OCI-LY7 (cell line): ENCODE measurements at regions not wholly inside any gene's neighbourhood (a gene's known extent, or its start where the extent isn't known, plus 50 kb on each side); places are given as distances from the start of the nearest gene placed in this dataset.
A peak's percentile ranks its signal among the peaks of the same experiment; 100 is the strongest.

ENCODE experiments used
- BruUV-seq: library from RNA; stranded (reverse); fragments of 400-500 nt; replicated peaks from 2 replicates; lab custom pipeline; 2021; lab: Mats Ljungman, UMichigan
- CTCF ChIA-PET: fragments of 300-600 bp; sonication (Branson Sonifier 250); formaldehyde crosslinking; loops from one replicate; lab custom pipeline; 2022; ENCODE audit warnings: antibody characterized with exemption; ENCODE audit not compliant: unreplicated experiment; lab: Charles Lee
- POLR2A ChIA-PET: fragments of 300-600 bp; sonication (Branson Sonifier 250); formaldehyde crosslinking; loops from one replicate; lab custom pipeline; 2022; ENCODE audit warnings: antibody characterized with exemption; lab: Charles Lee
- DNase-seq: peaks from one replicate; pipeline ENCODE4 v3.0.0-alpha.2; 2015; ENCODE audit warnings: low spot score
- H2AFZ ChIP-seq: fragments of 200-600 bp; sonication (generic), shearing (Covaris generic); 2 replicates; pipeline ENCODE4 v1.6.1; 2014; ENCODE audit warnings: mild to moderate bottlenecking, antibody characterized with exemption, low read length, moderate library complexity
- H3K27ac ChIP-seq: fragments of 200-600 bp; sonication (generic); 2 replicates; pipeline ENCODE4 v1.5.1; 2014; ENCODE audit warnings: mixed run types, low read depth, mild to moderate bottlenecking, moderate library complexity, low read length, inconsistent platforms; ENCODE audit not compliant: poor library complexity, severe bottlenecking
- H3K36me3 ChIP-seq: fragments of 200-600 bp; sonication (generic); 2 replicates; pipeline ENCODE4 v1.6.1; 2014; ENCODE audit warnings: mild to moderate bottlenecking, antibody characterized with exemption, low read length, moderate library complexity, mixed read lengths; ENCODE audit not compliant: insufficient read depth
- H3K4me1 ChIP-seq: fragments of 200-600 bp; sonication (generic); 2 replicates; pipeline ENCODE4 v1.5.1; 2014; ENCODE audit warnings: mild to moderate bottlenecking, low read length; ENCODE audit not compliant: insufficient read depth, poor library complexity, severe bottlenecking
- H3K4me2 ChIP-seq: fragments of 200-600 bp; sonication (generic); 2 replicates; pipeline ENCODE4 v1.6.1; 2014; ENCODE audit warnings: mild to moderate bottlenecking, low read length
- H3K4me3 ChIP-seq: fragments of 200-600 bp; sonication (generic); 2 replicates; pipeline ENCODE4 v1.5.1; 2014; ENCODE audit warnings: mild to moderate bottlenecking, low read depth, low read length; ENCODE audit not compliant: poor library complexity, severe bottlenecking
- H3K79me2 ChIP-seq: fragments of 200-600 bp; sonication (generic); 2 replicates; pipeline ENCODE4 v1.6.1; 2016; ENCODE audit warnings: low read depth, mild to moderate bottlenecking, low read length, moderate library complexity, mixed read lengths; ENCODE audit not compliant: insufficient read depth
- H3K9me2 ChIP-seq: fragments of 200-600 bp; sonication (generic); 2 replicates; pipeline ENCODE4 v1.6.1; 2016; ENCODE audit warnings: mild to moderate bottlenecking, low read length, mixed read lengths; ENCODE audit not compliant: insufficient read depth
- H3K9me3 ChIP-seq: fragments of 200-600 bp; sonication (generic); 2 replicates; pipeline ENCODE4 v1.6.1; 2014; ENCODE audit warnings: mild to moderate bottlenecking, mixed run types, low read length, mixed read lengths
- H4K20me1 ChIP-seq: fragments of 200-600 bp; sonication (generic); 2 replicates; pipeline ENCODE4 v1.6.1; 2014; ENCODE audit warnings: mild to moderate bottlenecking, antibody characterized with exemption, low read length, moderate library complexity, mixed read lengths; ENCODE audit not compliant: insufficient read depth
- EZH2phosphoT487 ChIP-seq: fragments of 200-600 bp; sonication (generic); IDR thresholded peaks from 2 replicates; pipeline ENCODE4 v1.6.1; 2018; ENCODE audit warnings: low read depth, borderline replicate concordance, mild to moderate bottlenecking, mixed run types, antibody characterized with exemption, low read length, moderate library complexity, mixed read lengths
- intact Hi-C: fragments of 100-400 bp; cut with micrococcal nuclease; formaldehyde crosslinking; loops from one replicate; pipeline ENCODE4 v1.10.0; 2022; ENCODE audit not compliant: unreplicated experiment
- TF ChIP-seq, protein P1 (sequence below): fragments of 200-600 bp; sonication (generic); conservative IDR thresholded peaks from 2 replicates; pipeline ENCODE4 v1.5.1; 2014; ENCODE audit warnings: mild to moderate bottlenecking, antibody characterized with exemption, low read length, moderate library complexity, mixed read lengths

DNA sequence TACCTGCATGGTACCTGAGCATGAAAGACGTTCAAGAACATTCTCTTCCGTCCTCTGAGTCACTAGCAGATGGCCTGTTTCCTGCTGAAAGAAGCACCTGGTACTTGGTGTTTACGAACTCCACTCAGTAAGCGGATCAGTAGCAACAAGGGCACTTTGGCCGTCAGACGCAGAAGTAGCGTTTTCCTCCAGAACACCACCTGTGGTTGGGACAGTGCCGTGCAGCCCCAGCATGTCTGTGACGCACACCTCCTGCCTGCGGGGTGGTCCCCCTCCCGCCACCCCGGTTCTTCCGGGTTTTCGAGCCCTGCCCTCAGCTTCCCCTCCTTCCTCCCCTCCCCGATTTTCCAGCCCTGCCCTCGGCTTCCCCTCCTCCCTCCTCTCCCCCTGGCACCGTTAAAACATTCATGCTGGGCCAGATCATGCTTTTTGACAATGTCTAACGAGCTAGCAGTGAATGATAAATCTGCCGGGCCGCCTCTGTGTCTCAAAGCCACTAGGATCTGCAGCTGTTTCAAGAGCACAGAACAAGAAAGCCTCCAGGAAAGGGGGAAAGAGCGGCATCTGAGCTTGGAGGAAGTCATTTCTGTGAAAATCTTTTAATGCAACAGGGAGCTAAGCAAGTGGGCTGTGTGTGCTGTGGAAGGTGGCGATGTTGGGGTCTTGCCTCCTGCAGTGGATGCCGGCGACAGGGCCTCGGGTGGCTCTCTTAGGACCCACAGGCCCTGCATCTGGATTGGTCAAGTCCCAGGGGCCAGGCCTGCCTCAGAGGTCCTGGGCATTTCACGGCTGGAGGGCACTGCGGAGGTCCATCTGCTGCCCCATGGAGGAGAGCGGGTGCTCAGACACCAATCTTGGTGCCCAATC is 207.9 kb downstream of the ERMARD start:
- CTCF ChIA-PET, result interaction anchor here (0.9 to 1.1 kb wide), 2 partner anchors 9 to 127 kb away, joined by 3 read pairs; no protein-coding TSS in a partner anchor
- H3K9me3 ChIP-seq, result no peaks in the 10 kb centered on the region
- POLR2A ChIA-PET, result interaction anchor here (0.7 to 1.6 kb wide), 5 partner anchors 9 to 145 kb away, joined by 3 to 10 read pairs (median 3); no protein-coding TSS in a partner anchor
- H3K9me2 ChIP-seq, result no peaks in the 10 kb centered on the region
- no peak for TF ChIP-seq EZH2phosphoT487
- TF ChIP-seq, protein P1, sequence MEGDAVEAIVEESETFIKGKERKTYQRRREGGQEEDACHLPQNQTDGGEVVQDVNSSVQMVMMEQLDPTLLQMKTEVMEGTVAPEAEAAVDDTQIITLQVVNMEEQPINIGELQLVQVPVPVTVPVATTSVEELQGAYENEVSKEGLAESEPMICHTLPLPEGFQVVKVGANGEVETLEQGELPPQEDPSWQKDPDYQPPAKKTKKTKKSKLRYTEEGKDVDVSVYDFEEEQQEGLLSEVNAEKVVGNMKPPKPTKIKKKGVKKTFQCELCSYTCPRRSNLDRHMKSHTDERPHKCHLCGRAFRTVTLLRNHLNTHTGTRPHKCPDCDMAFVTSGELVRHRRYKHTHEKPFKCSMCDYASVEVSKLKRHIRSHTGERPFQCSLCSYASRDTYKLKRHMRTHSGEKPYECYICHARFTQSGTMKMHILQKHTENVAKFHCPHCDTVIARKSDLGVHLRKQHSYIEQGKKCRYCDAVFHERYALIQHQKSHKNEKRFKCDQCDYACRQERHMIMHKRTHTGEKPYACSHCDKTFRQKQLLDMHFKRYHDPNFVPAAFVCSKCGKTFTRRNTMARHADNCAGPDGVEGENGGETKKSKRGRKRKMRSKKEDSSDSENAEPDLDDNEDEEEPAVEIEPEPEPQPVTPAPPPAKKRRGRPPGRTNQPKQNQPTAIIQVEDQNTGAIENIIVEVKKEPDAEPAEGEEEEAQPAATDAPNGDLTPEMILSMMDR, result peak; percentile 35; the same call in 1 of the 2 replicates
- H3K79me2 ChIP-seq, result no peaks in the 10 kb centered on the region
- peak; percentile 95 for DNase-seq
- peak overlapping the region; percentile 88 for H3K27ac ChIP-seq
- H3K4me2 ChIP-seq, result peak overlapping the region; percentile 65
- H2AFZ ChIP-seq, result peak overlapping the region; percentile 89
- peaks cover 27% of the 10 kb centered on the region for H3K4me1 ChIP-seq
- no peaks in the 10 kb centered on the region for H4K20me1 ChIP-seq
- peak overlapping the region; percentile 37 for H3K4me3 ChIP-seq
- intact Hi-C loops, result loop anchor here (1.0 to 2.0 kb wide), 3 partner anchors 10 to 95 kb away; no protein-coding TSS in a partner anchor
- H3K36me3 ChIP-seq, result no peaks in the 10 kb centered on the region
- TSS peak; percentile 97 for BruUV-seq

DNA sequence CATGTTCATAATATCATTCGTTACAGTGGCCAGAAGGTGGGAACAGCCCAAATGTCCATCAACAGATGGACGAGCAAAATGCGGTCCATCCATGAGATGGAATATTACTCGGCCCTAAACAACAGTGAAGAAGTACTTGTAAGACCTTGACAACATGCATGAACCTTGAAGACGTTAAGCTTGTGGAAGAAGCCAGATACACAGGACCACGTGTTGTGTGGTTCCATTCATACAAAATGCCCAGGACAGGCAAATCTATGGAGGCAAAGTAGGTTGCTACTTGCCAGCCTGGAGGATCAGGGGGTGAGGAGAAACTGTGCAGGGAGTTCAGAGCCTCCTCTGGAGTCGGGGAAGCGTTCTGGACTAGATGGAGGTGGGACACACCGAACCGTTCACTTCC is 207.1 kb downstream of the ERMARD start:
- Histone ChIP-seq H3K36me3 (no peaks in the 10 kb centered on the region), H3K27ac (peak overlapping the region; percentile 88), H3K79me2 (no peaks in the 10 kb centered on the region), H3K9me3 (no peaks in the 10 kb centered on the region), H3K4me3 (peak overlapping the region; percentile 37), H3K9me2 (no peaks in the 10 kb centered on the region), H3K4me1 (peaks cover 27% of the 10 kb centered on the region), H2AFZ (peak overlapping the region; percentile 89), H4K20me1 (no peaks in the 10 kb centered on the region), H3K4me2 (peak overlapping the region; percentile 65; the same call in 1 of the 2 replicates)
- no TSS peak for BruUV-seq
- ChIA-PET POLR2A (no interaction called here), CTCF (interaction anchor here (0.6 to 0.9 kb wide), 2 partner anchors 10 to 14 kb away, joined by 3 read pairs; no protein-coding TSS in a partner anchor)
- DNase-seq, result no peak
- TF ChIP-seq, protein P1, result no peak
- TF ChIP-seq EZH2phosphoT487, result no peak
- intact Hi-C loops, result loop anchor here (2.0 kb wide), 1 partner anchor 94 kb away; no protein-coding TSS in a partner anchor
